Activated CD4-positive, alpha-beta T cell treated with anti-CD3 and anti-CD28 coated beads, Interleukin-10, Interleukin-2, amounts not matched to agents 100 ng/mL and 50 ng/mL, durations not matched to agents 16 hours and 8 hours (primary cell): ENCODE measurements at regions not wholly inside any gene's neighbourhood (a gene's known extent, or its start where the extent isn't known, plus 50 kb on each side); places are given as distances from the start of the nearest gene placed in this dataset.

Experiments used
- DNase-seq: peaks from one replicate; pipeline ENCODE4 v3.0.0-alpha.2; 2020

DNA sequence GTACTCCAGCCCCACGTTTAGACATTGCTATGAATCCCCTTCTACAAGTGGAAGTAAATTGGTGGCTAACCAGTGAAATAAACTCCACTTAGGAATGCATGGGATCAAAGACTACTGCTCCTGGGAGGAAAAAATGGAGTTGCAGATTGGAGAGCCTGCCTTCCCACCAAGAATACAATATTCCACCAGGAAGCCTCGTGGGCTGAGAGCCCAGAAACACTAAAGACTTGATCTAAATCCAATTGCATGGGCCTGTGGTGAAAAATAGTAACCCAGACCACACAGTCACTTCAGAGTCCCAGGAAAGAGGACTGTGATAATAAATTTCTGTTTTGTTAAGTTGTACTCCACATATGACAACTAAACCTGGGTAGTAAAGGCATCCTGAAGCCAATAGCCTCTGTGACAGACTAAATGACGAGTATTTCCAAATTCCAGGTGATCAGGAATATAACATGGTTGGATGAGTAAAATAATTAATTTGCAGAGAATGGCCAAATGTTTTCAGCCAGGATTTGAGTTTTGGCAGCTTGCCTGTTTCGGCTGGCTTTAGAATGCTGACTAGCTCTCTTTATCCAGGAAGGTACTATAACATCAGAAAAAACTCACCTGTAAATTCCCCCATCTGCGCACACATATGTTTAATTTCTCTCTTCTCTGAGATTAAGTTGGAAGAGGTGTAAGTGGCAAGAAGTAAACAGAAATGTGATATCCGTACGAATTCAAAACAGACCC lies 480.3 kb downstream of the LIG4 start:
- no peak for DNase-seq

DNA sequence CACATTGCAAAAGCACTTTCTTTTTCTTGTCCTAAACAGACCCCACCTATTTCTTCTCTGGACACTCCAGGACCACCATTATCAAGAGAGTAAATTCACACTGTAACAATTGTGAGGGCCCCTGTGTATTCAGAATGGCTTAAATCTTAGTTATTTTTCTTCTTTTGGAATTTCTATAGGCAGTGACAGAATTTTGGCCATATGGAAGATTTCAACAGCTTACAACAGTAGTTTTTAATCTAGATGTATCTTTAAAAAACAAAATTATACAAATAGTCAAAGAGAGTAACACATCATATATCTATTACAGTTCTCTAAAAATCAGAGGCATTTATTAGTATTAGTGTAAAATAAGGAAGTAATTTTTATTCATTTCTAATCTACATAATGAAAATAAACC lies 482.1 kb downstream of the LIG4 start:
- DNase-seq = no peak

DNA sequence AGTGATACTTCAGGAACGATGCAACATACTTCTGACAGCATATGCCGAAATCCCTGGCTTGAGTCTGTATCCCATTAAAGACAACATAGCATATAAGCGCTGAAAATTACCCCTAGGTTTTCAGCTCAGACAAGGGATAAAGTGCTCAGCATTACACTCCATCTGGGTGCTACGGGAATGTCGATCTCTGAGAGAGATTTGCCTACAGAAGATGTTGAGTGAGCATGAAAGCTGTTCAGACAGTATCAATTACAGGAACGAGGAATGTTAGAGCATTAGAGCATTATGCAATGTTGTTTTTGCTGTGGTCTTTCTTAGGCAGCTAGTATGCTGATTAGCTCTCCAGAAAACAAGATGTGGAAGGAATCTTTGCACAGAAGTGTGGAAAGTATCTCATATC lies 484.5 kb downstream of the LIG4 start:
- DNase-seq = no peak

GRCh38 chr13:107721125-107721869 lies 494.0 kb downstream of the LIG4 start:
- no peak for DNase-seq

GRCh38 chr13:107716741-107717140 lies 498.6 kb downstream of the LIG4 start:
- no peak for DNase-seq

DNA sequence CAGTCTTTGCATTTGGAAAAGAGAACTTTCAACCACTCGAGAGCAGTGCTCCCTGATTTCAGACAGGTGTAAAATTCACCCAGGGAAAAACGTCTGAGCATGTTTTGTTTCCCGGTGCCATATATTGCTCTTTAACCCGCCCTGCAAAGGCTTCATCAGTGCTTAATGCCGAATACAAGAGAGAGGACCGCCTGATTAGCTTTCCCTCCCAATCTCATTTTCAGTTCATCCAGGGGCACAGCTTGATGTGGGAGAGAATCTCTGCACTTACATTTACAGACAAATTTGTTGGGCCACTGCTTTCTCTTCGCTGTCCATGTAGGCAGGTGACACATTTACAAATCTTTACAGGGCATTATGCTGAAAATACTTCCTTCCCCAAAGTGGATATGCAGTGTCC lies 499.1 kb downstream of the LIG4 start:
- DNase-seq = no peak

GRCh38 chr13:107715496-107715895 lies 499.8 kb downstream of the LIG4 start:
- DNase-seq = no peak

GRCh38 chr13:107713314-107713713 lies 502.0 kb downstream of the LIG4 start:
- no peak for DNase-seq

DNA sequence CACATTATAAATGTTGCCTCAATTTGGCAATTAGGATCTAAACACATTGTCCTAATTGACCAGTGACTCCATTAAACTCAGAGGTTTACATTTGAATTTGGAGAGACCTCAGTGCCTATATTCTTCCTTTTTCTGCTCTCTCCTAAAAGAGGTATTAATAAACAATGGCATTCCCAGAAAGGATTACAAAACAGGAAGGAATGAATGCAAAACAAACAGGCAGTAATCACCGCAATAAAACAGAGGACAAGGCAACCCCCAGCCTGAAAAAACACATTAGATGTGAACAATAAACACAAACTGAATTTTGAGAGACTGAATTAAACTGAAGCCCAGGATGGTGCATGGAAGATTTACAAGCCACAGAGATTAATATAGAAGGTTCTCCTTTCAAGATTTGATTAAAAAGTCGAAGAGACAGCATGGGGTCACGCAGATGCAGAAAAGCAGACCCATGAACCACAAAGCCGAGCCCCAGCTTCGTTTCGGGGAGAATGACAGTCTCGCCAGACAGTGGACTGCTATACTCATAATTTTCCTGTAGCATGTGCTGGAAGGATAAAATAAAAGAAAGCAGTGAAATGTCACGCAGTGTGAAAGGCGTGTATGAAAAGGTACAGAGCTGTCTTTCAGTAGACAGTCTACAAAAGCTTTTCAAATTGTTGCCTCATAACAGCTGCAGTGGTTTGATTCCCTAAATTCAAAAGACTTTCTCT lies 503.0 kb downstream of the LIG4 start:
- DNase-seq = no peak

DNA sequence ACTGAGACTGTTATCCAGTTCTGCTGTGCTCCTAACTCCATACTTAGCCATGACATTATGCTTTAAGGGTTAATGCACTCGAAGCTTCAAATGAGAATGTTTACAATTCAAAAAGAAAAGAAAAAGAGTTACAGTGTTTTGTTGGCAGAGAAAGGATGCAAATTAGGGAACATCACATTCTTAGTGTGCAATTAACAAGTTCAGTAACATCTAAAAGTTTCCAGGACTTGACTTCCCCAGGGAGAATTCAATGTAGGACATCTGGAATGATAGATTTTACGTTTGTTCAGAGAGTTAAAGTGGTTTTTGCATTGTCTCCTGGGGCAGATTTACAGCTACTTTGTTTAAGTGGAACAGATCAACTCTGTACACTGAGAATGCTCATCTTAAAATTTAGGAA lies 525.2 kb downstream of the LIG4 start:
- no peak for DNase-seq

- DNase-seq = no peak
Measured at GRCh38 chr13:107685876-107686275, 529.5 kb downstream of the LIG4 start.

DNA sequence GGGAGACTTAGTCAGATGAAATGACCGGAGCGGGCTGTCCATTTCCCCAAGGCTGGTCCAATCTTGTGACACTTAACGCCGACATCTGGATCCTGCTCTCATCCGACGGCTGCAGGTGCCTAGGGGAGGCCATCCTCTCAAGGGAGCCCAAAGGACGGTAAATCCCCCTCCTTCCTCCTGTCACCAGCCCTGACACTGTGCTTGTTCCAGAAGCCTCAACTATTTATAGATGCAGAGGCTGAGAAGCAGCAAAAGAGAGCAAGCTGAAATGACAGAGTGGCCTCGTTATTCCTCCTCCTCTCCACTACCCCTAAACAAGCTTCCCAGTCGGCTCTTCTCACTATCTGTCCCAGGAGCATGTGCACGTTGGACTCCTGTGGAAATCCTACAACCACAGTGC lies 533.7 kb downstream of the LIG4 start:
- DNase-seq = no peak

- DNase-seq = no peak
Measured at GRCh38 chr13:107680115-107680514, 535.2 kb downstream of the LIG4 start.

- DNase-seq = no peak
Measured at GRCh38 chr13:107678075-107678689, 537.2 kb downstream of the LIG4 start.

DNA sequence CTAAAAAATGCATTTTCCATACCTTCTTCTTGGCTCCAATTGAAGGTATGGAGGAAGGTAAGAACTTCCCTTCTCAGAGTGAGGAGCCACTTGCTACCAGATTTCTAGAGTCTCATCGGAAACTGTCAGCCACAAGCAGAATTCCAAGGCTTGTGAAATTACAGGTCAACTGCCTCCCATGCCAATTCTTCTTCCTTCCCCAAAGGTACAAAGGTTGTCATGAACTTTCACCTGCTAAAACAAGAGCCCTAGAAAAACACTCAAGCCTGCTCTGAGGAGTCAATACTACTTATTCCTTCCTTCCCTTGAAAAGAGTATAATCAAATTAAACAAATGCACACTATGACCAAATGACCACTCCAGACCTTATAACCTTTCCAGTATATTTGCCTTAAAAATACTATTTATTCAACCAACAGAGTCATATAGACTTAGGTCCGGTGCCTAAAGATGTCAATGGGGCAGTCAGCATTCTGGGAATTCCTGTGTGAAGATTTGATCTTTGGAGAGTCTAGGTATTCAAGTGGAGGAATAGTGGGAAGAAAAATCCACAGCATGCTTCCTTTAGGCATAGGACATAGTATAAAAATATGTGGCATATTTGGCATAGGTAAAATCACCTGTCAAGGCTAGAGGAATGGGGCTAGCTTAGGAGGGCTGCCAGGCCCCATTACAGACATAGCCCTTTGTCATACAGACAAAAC lies 539.3 kb downstream of the LIG4 start:
- no peak for DNase-seq

DNA sequence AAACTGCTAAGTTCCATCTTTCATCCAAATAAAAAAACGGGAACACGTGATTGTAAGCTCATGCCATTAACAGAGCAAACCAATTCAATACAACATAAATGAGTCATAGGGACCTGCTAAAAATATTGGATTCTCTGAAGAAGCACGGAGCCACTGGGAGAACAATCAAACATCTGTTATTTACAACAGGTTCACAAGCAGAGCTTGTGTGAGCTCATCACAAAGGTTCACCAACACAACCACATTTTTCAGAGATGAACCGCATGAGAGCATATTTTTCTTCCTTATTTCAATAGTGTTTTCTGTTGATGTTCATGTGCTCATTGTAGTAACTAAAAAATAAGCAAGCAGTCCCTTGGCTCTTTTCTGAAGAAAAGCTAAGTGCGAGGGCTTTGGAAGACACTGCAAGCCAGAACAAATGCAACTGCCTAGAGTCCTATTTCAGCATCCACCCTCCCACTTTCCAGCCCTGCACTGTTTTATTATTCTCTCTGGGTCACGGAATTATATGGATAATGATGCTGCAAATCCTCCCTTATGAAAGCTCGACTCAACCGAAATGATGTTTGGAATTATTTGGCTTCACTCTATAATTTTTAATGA lies 545.8 kb downstream of the LIG4 start:
- DNase-seq = no peak

DNA sequence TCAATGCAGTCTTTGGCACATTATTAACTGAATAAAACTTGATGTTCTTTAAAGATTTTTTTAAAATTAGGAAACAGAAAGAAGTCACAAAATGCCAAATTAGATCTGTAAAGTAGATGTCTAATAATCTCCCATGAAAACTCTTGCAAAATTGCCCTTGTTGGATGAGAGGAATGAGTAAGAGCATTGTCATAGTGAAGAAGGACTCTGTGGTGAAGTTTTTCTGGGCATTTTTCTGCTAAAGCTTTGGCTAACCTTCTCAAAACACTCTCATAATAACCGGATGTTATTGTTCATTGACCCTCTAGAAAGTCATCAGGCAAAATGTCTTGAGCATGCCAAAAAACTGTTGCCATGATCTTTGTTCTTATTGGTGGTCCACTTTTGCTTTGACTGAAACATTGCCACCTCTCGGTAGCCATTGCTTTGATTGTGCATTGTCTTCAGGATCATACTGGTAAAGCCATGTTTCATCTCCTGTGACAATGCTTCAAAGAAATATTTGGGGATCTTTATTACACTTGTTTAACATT lies 549.3 kb downstream of the LIG4 start:
- no peak for DNase-seq

GRCh38 chr13:107650081-107650701 lies 565.1 kb downstream of the LIG4 start:
- DNase-seq = peak; percentile 43

- no peak for DNase-seq
Measured at GRCh38 chr13:107649079-107649478, 566.3 kb downstream of the LIG4 start.

DNA sequence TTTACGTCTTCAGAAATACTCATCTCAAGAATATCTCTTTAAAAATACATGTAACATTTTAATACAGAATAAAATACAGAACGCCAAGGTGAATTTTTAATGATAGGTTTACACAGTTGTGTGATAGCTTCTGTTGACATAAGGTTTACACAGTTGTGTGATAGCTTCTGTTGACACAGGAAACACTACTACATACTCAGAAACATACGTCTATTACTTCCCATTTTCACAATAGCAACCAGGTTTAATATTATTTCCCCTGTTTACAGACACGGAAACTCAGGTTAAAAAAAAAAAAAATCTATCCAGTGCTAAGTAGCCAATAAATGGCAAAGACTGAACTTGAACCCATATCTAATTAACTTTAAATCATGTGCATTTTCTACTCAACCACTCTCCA lies 571.2 kb downstream of the LIG4 start:
- no peak for DNase-seq

GRCh38 chr13:107643615-107644014 lies 571.7 kb downstream of the LIG4 start:
- DNase-seq = no peak

DNA sequence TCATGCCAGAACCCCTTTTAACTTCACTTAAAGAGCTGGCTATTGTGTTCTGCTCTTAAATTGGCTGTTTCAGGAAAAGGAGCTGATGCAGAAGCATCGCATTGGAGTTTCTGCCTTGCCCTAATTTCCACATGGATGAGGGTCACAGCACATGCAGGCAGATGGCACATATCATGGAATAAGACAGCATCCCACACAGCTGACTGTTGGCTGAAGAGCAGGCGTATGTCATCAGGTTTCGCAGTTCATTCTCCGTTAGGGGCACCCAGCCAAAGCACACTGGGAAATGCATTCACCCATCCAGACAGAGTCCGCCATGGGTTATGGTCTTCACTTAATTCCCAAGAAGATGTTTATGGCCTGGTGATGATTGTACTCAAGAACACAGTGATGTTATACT lies 572.5 kb downstream of the LIG4 start:
- DNase-seq = no peak
